ENCODE measurements at regions not wholly inside any gene's neighbourhood (a gene's known extent, or its start where the extent isn't known, plus 50 kb on each side); places are given as distances from the start of the nearest gene placed in this dataset.

DNA sequence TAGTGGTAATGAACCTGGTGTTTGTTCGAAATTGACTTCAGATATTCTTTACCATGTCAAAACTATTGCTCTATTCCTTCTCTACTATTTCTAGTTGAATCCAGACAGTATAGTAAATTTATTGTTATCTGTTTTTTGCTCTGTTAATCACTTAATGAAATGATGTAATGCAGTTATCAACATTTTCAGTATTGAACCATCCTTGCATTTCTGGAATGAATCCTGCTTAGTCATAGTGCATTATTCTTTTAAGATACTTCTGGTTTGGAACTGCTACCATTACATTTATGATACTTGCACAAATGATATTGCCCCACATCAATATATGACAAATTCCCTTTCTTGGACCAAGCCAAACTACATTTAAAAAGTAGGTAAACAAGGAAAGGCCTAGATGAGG, 554.0 kb upstream of the KLF4 start:
- TF ChIP-seq, protein P1, sequence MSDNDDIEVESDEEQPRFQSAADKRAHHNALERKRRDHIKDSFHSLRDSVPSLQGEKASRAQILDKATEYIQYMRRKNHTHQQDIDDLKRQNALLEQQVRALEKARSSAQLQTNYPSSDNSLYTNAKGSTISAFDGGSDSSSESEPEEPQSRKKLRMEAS (IDR thresholded peaks at IDR 0.05; ENCODE audit: low read depth, low read length): no peak
- TF ChIP-seq, protein P2, sequence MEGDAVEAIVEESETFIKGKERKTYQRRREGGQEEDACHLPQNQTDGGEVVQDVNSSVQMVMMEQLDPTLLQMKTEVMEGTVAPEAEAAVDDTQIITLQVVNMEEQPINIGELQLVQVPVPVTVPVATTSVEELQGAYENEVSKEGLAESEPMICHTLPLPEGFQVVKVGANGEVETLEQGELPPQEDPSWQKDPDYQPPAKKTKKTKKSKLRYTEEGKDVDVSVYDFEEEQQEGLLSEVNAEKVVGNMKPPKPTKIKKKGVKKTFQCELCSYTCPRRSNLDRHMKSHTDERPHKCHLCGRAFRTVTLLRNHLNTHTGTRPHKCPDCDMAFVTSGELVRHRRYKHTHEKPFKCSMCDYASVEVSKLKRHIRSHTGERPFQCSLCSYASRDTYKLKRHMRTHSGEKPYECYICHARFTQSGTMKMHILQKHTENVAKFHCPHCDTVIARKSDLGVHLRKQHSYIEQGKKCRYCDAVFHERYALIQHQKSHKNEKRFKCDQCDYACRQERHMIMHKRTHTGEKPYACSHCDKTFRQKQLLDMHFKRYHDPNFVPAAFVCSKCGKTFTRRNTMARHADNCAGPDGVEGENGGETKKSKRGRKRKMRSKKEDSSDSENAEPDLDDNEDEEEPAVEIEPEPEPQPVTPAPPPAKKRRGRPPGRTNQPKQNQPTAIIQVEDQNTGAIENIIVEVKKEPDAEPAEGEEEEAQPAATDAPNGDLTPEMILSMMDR (IDR thresholded peaks at IDR 0.05; ENCODE audit: low read depth, low read length): no peak
- TF ChIP-seq POLR2A (IDR thresholded peaks at IDR 0.05; ENCODE audit: extremely low read depth, insufficient read length) (no peak), MYC (IDR thresholded peaks at IDR 0.05; ENCODE audit: low read depth, low read length) (no peak)
